ENCODE measurements at regions not wholly inside any gene's neighbourhood (a gene's known extent, or its start where the extent isn't known, plus 50 kb on each side); places are given as distances from the start of the nearest gene placed in this dataset.

- no peak for TF ChIP-seq TSHZ2 (CRISPR knock-in tag; IDR thresholded peaks at IDR 0.05)
Observed at GRCh38 chr5:174397206-174397605, 327.2 kb upstream of the MSX2 start (continued).

GRCh38 chr5:174398171-174398570 is 326.2 kb upstream of the MSX2 start:
- no peak for ATAC-seq
- TF ChIP-seq ZNF565 (CRISPR knock-in tag; conservative IDR thresholded peaks at IDR 0.05; ENCODE audit: low read depth) (no peak), ISL1 (CRISPR knock-in tag; IDR thresholded peaks at IDR 0.05) (no peak), CSDC2 (CRISPR knock-in tag; IDR thresholded peaks at IDR 0.05) (no peak), PPARA (CRISPR knock-in tag; IDR thresholded peaks at IDR 0.05; ENCODE audit: borderline replicate concordance) (no peak), ESRRG (CRISPR knock-in tag; IDR thresholded peaks at IDR 0.05) (no peak), CREB5 (CRISPR knock-in tag; IDR thresholded peaks at IDR 0.05; ENCODE audit: low read depth) (no peak), ZFP30 (CRISPR knock-in tag; IDR thresholded peaks at IDR 0.05) (no peak), GLIS3 (CRISPR knock-in tag; IDR thresholded peaks at IDR 0.05) (no peak), ZC3H10 (CRISPR knock-in tag; IDR thresholded peaks at IDR 0.05) (no peak), ZNF8 (CRISPR knock-in tag; IDR thresholded peaks at IDR 0.05) (no peak), TSHZ2 (CRISPR knock-in tag; IDR thresholded peaks at IDR 0.05) (no peak)

GRCh38 chr5:174399411-174399810 is 325.0 kb upstream of the MSX2 start:
- ATAC-seq = no peak
- TF ChIP-seq SNAI2 (CRISPR knock-in tag; IDR thresholded peaks at IDR 0.05) = no peak
- TF ChIP-seq PPARA (CRISPR knock-in tag; IDR thresholded peaks at IDR 0.05; ENCODE audit: borderline replicate concordance) = no peak
- TF ChIP-seq ISL1 (CRISPR knock-in tag; IDR thresholded peaks at IDR 0.05) = no peak
- no peak for TF ChIP-seq TOX (CRISPR knock-in tag; IDR thresholded peaks at IDR 0.05; ENCODE audit: borderline replicate concordance)
- TF ChIP-seq ZNF565 (CRISPR knock-in tag; conservative IDR thresholded peaks at IDR 0.05; ENCODE audit: low read depth) = no peak
- TF ChIP-seq RARB (CRISPR knock-in tag; IDR thresholded peaks at IDR 0.05) = no peak
- TF ChIP-seq ESRRG (CRISPR knock-in tag; IDR thresholded peaks at IDR 0.05) = no peak
- TF ChIP-seq TSHZ2 (CRISPR knock-in tag; IDR thresholded peaks at IDR 0.05) = no peak

GRCh38 chr5:174400461-174400860 is 323.9 kb upstream of the MSX2 start:
- ATAC-seq = no peak
- no peak for TF ChIP-seq CSRNP3 (CRISPR knock-in tag; IDR thresholded peaks at IDR 0.05)

Measured in SK-N-SH treated with all-trans-retinoic acid at 6 μM for 48 hours (cell line).